Left ventricle myocardium superior (tissue), 1 donor: ENCODE measurements at regions not wholly inside any gene's neighbourhood (a gene's known extent, or its start where the extent isn't known, plus 50 kb on each side); places are given as distances from the start of the nearest gene placed in this dataset.
"Not testable (repeated sequence)": the region's sequence is repeated elsewhere in the genome, so short reads cannot be mapped to it uniquely, and the experiment has no call there.

ENCODE experiments used
- ATAC-seq: fragments of 200-7000 bp; cut with Tn5 transposase; one replicate; pipeline ENCODE4 v1.9.1; 2020; ENCODE audit warnings: mild to moderate bottlenecking, moderate library complexity
- DNase-seq: peaks from one replicate; pipeline ENCODE4 v3.0.0-alpha.2; 2020
- intact Hi-C: fragments of 100-400 bp; cut with micrococcal nuclease; formaldehyde crosslinking; loops from one replicate; pipeline ENCODE4 v1.11.0; 2022
- donor health status: DM: no; HTN: yes; CAD: no; lungs with severe emphysema.

GRCh38 chr17:64787255-64787920 is 125.3 kb upstream of the SMURF2 start:
- ATAC-seq: no peak
- intact Hi-C loops: no loop called here

GRCh38 chr17:64786337-64786736 is 124.2 kb upstream of the SMURF2 start:
- DNase-seq (no peak), ATAC-seq (no peak)
- intact Hi-C loops: no loop called here

More at GRCh38 chr17:64787255-64787920, 125.3 kb upstream of the SMURF2 start:
- no peak for DNase-seq

- intact Hi-C loops: no loop called here
- DNase-seq (no peak), ATAC-seq (no peak)
Observed at GRCh38 chr17:64785011-64785421, 122.9 kb upstream of the SMURF2 start.

GRCh38 chr17:64784353-64785010 is 122.4 kb upstream of the SMURF2 start:
- ATAC-seq (no peak), DNase-seq (no peak)
- intact Hi-C loops: no loop called here

- no peak for DNase-seq
- intact Hi-C loops: no loop called here
- no peak for ATAC-seq
Observed at GRCh38 chr17:64783556-64784352, 121.6 kb upstream of the SMURF2 start.

- DNase-seq: no peak
- intact Hi-C loops: no loop called here
- ATAC-seq: no peak
Observed at GRCh38 chr17:64783031-64783461, 120.9 kb upstream of the SMURF2 start.

GRCh38 chr17:64781810-64782555 is 119.9 kb upstream of the SMURF2 start:
- no peak for ATAC-seq
- DNase-seq: peak; percentile 23
- intact Hi-C loops: no loop called here

- ATAC-seq (peak; percentile 35), DNase-seq (peak; percentile 81)
- intact Hi-C loops: no loop called here
Observed at GRCh38 chr17:64781014-64781756, 119.1 kb upstream of the SMURF2 start.

GRCh38 chr17:64780096-64781013 is 118.2 kb upstream of the SMURF2 start:
- intact Hi-C loops: no loop called here
- ATAC-seq: peak; percentile 10
- DNase-seq: peak; percentile 62

- peak; percentile 28 for DNase-seq
- intact Hi-C loops: no loop called here
Observed at GRCh38 chr17:64779376-64780095, 117.4 kb upstream of the SMURF2 start.

GRCh38 chr17:64779098-64779375 is 116.9 kb upstream of the SMURF2 start:
- intact Hi-C loops, DNase-seq, ATAC-seq: not testable (repeated sequence)

More at GRCh38 chr17:64779376-64780095, 117.4 kb upstream of the SMURF2 start:
- no peak for ATAC-seq

- DNase-seq (peak; percentile 59), ATAC-seq (peak; percentile 1)
- intact Hi-C loops: no loop called here
Observed at GRCh38 chr17:64778240-64779097, 116.4 kb upstream of the SMURF2 start.

GRCh38 chr17:64777415-64778239 is 115.5 kb upstream of the SMURF2 start:
- intact Hi-C loops: no loop called here
- DNase-seq (peak; percentile 70), ATAC-seq (peak; percentile 7)

GRCh38 chr17:64776720-64777414 is 114.8 kb upstream of the SMURF2 start:
- intact Hi-C loops: not testable (repeated sequence)
- DNase-seq (peak; percentile 90), ATAC-seq (peak; percentile 79)
